ENCODE measurements at regions not wholly inside any gene's neighbourhood (a gene's known extent, or its start where the extent isn't known, plus 50 kb on each side); places are given as distances from the start of the nearest gene placed in this dataset.

DNA sequence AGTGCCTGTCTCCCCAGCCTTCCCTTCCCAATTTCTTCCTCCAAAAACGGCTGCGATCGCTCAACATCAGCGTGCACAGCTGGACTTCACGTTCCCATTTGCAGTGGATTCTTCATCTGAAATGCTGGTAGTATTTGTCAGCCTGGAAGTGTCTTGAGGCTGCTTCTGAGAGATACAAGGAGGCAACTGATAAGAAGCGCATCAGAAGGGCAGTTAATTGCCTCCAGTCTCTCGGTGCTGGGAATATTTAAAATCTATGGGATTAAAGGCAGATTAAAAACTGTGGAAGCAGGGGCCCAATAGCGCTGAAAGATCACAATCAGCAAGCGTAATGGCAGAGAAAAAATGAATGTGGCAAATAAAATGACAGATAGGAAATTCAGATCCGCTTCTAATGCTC is 450.0 kb downstream of the GATA3 start:
- TF ChIP-seq, protein P1, sequence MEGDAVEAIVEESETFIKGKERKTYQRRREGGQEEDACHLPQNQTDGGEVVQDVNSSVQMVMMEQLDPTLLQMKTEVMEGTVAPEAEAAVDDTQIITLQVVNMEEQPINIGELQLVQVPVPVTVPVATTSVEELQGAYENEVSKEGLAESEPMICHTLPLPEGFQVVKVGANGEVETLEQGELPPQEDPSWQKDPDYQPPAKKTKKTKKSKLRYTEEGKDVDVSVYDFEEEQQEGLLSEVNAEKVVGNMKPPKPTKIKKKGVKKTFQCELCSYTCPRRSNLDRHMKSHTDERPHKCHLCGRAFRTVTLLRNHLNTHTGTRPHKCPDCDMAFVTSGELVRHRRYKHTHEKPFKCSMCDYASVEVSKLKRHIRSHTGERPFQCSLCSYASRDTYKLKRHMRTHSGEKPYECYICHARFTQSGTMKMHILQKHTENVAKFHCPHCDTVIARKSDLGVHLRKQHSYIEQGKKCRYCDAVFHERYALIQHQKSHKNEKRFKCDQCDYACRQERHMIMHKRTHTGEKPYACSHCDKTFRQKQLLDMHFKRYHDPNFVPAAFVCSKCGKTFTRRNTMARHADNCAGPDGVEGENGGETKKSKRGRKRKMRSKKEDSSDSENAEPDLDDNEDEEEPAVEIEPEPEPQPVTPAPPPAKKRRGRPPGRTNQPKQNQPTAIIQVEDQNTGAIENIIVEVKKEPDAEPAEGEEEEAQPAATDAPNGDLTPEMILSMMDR (IDR thresholded peaks at IDR 0.05; ENCODE audit: extremely low read depth, missing control alignments): no peak
- DNase-seq (ENCODE audit: low spot score): no peak

DNA sequence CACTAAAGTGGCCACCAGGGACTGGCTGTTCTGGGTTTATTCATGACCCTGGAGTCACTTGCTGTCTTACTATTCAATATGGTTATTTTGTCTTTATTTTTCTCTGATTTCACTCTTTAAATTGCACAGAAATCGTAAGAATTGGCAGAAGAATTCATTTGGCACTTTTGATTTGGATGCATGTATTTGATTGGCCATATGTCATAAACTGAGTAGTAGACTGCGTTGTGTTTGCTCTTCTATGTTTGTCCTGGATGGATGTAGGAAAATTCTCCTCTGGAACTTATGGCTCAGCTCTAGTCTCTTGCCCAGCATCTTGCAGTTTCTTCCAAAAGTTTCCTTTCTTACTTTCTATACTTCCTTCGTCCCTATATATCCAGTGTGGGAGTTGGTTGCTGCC is 452.7 kb downstream of the GATA3 start:
- TF ChIP-seq, protein P1 (IDR thresholded peaks at IDR 0.05; ENCODE audit: extremely low read depth, missing control alignments): no peak
- DNase-seq (ENCODE audit: low spot score): no peak

DNA sequence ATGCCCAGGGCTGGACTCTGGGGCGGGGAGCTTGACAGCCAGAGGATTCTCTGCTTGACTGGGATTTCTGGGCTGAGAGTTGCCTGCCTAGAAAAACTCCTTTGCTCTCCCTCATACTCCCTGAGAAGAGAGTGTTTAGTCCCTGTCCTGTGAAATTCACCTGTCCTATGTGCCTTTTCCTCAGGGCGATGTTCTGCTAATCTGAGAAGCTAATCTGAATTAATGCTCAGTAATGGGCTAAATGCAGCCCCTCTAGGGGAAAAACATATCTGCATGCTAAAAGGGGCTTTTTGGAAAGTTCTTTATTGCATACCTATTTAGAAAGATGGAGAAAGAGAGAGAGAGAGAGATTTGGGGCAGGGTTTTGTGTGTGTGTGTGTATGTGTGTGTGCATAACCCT is 454.4 kb downstream of the GATA3 start:
- DNase-seq (ENCODE audit: low spot score): no peak
- TF ChIP-seq, protein P1 (IDR thresholded peaks at IDR 0.05; ENCODE audit: extremely low read depth, missing control alignments): no peak

DNA sequence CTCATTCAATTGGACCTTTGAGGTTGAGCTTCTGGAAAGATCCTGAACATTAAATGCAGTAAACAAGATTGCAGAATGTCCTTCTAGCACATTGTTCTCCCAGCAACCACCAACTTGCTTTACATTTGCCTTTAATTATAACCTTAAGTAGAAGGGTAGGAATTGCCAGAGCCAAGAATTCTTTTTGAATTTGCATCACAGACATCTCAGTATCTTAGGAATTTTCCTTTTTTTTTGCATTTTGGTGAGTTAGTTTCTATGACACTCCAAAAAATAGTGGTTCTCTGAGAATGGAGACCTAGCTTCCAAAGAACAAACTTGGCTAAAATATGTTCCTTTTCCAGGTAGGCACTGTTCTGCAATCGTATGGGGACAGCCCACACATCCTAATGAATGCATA is 456.0 kb downstream of the GATA3 start:
- TF ChIP-seq, protein P1 (IDR thresholded peaks at IDR 0.05; ENCODE audit: extremely low read depth, missing control alignments): no peak

DNA sequence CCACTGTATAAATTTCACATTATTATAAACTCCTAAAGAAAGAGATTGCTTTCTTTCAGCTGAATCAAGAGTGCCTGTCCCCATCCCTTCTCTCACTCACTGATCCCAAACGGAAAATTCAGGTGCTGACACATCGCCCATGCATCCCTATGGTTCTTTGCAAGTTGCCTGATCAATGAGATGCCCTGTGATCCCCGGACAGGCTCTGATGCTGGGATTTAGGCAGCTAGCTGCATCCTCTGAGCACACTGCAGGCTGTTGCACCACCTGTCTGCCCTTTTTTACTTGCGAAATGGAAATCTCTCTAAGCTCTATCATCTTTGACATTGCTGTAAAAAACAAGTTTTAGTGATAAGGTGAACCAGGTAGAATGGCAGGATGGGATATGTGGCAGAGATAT is 456.5 kb downstream of the GATA3 start:
- no peak for DNase-seq (ENCODE audit: low spot score)

More for the DNA sequence above, 456.0 kb downstream of the GATA3 start:
- DNase-seq (ENCODE audit: low spot score): no peak

DNA sequence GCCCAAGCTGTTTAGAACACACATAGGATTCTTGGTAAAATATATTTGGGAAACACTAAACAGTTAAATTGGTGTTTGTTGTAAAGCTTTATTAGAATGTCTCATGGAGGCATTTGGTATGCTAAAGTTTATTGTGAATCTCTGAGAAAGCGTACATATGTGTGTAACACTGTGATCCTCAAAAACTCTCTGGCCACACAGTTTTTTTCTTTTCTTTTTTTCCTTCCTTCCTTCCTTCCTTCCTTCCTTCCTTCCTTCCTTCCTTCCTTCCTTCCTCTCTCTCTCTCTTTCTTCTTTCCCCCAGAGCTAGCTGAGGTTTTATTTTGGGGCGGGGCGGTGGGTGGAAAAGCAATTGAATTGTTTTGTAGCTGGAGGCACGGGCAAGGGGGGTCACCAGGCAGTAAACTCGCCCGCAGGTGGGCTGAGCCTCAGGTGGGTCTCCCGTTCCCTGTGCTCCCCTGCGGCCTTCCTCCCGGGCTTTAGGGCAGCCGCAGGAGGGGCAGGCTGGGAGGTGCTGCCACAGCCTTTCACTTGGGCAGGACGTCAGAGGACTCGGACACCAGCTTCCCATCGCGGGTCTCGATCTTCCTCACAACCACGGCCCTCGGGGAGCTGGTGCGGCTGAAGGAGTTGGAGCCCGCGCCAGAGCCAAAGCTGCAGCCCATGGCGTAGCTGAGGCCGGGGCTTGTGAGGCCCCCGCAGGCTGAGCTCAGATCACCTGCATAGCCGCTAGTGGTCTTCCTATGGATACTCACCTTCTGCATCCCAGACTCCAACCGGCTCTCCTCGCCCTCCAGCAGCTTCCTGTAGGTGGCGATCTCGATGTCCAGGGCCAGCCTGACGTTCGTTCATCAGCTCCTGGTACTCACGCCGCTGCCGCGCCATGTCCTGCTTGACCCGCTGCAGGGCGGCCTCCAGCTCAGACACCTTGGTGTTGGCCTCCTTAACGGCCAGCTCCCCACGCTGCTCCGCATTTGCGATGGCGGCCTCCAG is 459.0 kb downstream of the GATA3 start:
- TF ChIP-seq, protein P1 (IDR thresholded peaks at IDR 0.05; ENCODE audit: extremely low read depth, missing control alignments): no peak
- no peak for DNase-seq (ENCODE audit: low spot score)

More for the DNA sequence above, 456.5 kb downstream of the GATA3 start:
- TF ChIP-seq, protein P1 (IDR thresholded peaks at IDR 0.05; ENCODE audit: extremely low read depth, missing control alignments): no peak

DNA sequence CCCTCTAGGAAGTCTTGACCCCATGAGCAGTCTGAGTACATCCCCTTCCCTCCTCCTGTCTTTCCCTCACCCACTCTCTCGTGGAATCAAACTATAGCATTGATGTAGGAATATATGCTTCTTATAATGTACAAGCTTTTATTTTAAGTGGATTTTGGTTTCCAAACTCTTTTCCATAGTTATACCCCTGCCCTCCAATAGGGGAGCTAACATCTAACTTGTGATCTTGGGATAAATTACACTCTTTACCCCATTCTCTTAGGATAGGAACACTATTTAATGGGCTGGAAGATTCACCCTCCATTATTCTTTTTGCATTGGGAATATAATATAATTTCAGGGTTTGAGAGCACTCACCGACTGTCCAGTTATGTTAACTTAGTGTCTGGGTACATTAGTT is 465.9 kb downstream of the GATA3 start:
- TF ChIP-seq, protein P1 (IDR thresholded peaks at IDR 0.05; ENCODE audit: extremely low read depth, missing control alignments): no peak
- DNase-seq (ENCODE audit: low spot score): no peak

All from GM20000 (cell line).